Stomach (tissue), 8 donors: ENCODE measurements at regions not wholly inside any gene's neighbourhood (a gene's known extent, or its start where the extent isn't known, plus 50 kb on each side); places are given as distances from the start of the nearest gene placed in this dataset.

Experiments
- DNase-seq, 2 donors: peaks; one replicate each; pipeline versions ENCODE4 v3.0.0 to v3.0.0-alpha.2; 2013 to 2019
- H3K27ac ChIP-seq, 5 donors: fragments of 200-600 bp in 4 of 5; sonication (generic) in 4 of 5; one replicate each; pipeline ENCODE4 v1.5.1; 2013 to 2019; ENCODE audit warnings: mild to moderate bottlenecking in 1 of 5, moderate library complexity in 1 of 5
- H3K27me3 ChIP-seq, 3 donors: fragments of 200-600 bp; sonication (generic); one replicate each; pipeline ENCODE4 v1.5.1; 2017 to 2019; ENCODE audit warnings: mixed run types in 1 of 3
- H3K36me3 ChIP-seq, 4 donors: fragments of 200-600 bp; sonication (generic); 1 replicate in 3 of 4; 2 replicates in 1 of 4; pipeline ENCODE4 v1.5.1; 2016 to 2019
- H3K4me1 ChIP-seq, 4 donors: fragments of 200-600 bp; sonication (generic); one replicate each; pipeline ENCODE4 v1.5.1; 2016 to 2019
- H3K4me3 ChIP-seq, 4 donors: fragments of 200-600 bp; sonication (generic) in 3 of 4; one replicate each; pipeline ENCODE4 v1.5.1; 2016 to 2019; ENCODE audit warnings: mild to moderate bottlenecking in 1 of 4
- H3K9me3 ChIP-seq, 4 donors: fragments of 200-600 bp; sonication (generic); one replicate each; pipeline ENCODE4 v1.5.1; 2016 to 2019
- EP300 ChIP-seq: sonication (generic); formaldehyde crosslinking; IDR thresholded peaks from one replicate; pipeline ENCODE4 v1.6.1; 2017; ENCODE audit warnings: antibody characterized with exemption
- POLR2A ChIP-seq, 4 donors: fragments of 450-650 bp; IDR thresholded peaks; one replicate each; pipeline ENCODE4 v1.6.1; 2016; ENCODE audit warnings: antibody characterized with exemption in 4 of 4, control low read depth in 2 of 4, mild to moderate bottlenecking in 1 of 4, moderate library complexity in 1 of 4
- POLR2AphosphoS5 ChIP-seq, 3 donors: sonication (generic); formaldehyde crosslinking; IDR thresholded peaks; one replicate each; pipeline ENCODE4 v1.6.1; 2016; ENCODE audit warnings: antibody characterized with exemption in 3 of 3
- WGBS, 5 donors: extraction: QIAGEN DNeasy Blood & Tissue Kit in 3 of 5; methylation state at CpG; one replicate each; pipeline versions ENCODE4 v1.1.5 to v1.1.7; 2013 to 2018; 5-methylcytosine and 5-hydroxymethylcytosine counted together
- intact Hi-C: fragments of 100-400 bp; cut with DNase I; formaldehyde crosslinking; loops from one replicate; pipeline ENCODE4 v1.15.1; 2023; ENCODE audit warnings: low total_unique reads
- TF ChIP-seq, protein P1 (sequence below), 7 experiments: fragments of 450-650 bp in 4 of 7; fragments of 200-600 bp in 3 of 7; sonication (generic) in 3 of 7; IDR thresholded peaks; one replicate each; pipeline ENCODE4 v1.5.1; 2016 to 2019; ENCODE audit warnings: antibody characterized with exemption in 7 of 7, control low read depth in 2 of 7, mild to moderate bottlenecking in 1 of 7
- donor health status: healthy with polysubstance abuse.
- donor health status: Bipolar disorder and iron deficiency.
- donor health status: healthy.

GRCh38 chr5:68519143-68519542 is 303.6 kb downstream of the PIK3R1 start:
- no peaks in the 10 kb centered on the region for H3K36me3 ChIP-seq
- no peak overlapping the region for H3K4me3 ChIP-seq
- no peaks in the 10 kb centered on the region for H3K27me3 ChIP-seq
- TF ChIP-seq EP300 = no peak
- no peak for TF ChIP-seq POLR2AphosphoS5 (IDR thresholded peaks at IDR 0.05)
- no peak for TF ChIP-seq POLR2A (IDR thresholded peaks at IDR 0.05)
- TF ChIP-seq, protein P1, sequence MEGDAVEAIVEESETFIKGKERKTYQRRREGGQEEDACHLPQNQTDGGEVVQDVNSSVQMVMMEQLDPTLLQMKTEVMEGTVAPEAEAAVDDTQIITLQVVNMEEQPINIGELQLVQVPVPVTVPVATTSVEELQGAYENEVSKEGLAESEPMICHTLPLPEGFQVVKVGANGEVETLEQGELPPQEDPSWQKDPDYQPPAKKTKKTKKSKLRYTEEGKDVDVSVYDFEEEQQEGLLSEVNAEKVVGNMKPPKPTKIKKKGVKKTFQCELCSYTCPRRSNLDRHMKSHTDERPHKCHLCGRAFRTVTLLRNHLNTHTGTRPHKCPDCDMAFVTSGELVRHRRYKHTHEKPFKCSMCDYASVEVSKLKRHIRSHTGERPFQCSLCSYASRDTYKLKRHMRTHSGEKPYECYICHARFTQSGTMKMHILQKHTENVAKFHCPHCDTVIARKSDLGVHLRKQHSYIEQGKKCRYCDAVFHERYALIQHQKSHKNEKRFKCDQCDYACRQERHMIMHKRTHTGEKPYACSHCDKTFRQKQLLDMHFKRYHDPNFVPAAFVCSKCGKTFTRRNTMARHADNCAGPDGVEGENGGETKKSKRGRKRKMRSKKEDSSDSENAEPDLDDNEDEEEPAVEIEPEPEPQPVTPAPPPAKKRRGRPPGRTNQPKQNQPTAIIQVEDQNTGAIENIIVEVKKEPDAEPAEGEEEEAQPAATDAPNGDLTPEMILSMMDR (IDR thresholded peaks at IDR 0.05) = no peak
- H3K27ac ChIP-seq = no peak overlapping the region
- no peaks in the 10 kb centered on the region for H3K9me3 ChIP-seq
- 65 to 88% (median 71%) methylated on average over 3 of the region's 3 CpGs for WGBS, 5 donors
- no peaks in the 10 kb centered on the region for H3K4me1 ChIP-seq
- intact Hi-C loops = no loop called here
- no peak for DNase-seq

GRCh38 chr5:68521776-68522175 is 306.2 kb downstream of the PIK3R1 start:
- no peak overlapping the region for H3K27ac ChIP-seq
- DNase-seq = no peak
- H3K36me3 ChIP-seq = no peaks in the 10 kb centered on the region
- intact Hi-C loops = no loop called here
- H3K4me1 ChIP-seq = no peaks in the 10 kb centered on the region
- TF ChIP-seq POLR2A (IDR thresholded peaks at IDR 0.05) = no peak
- no peaks in the 10 kb centered on the region for H3K27me3 ChIP-seq
- no peak overlapping the region for H3K4me3 ChIP-seq
- WGBS, 5 donors = 58 to 81% (median 67%) methylated on average over 1 of the region's 1 CpG
- no peaks in the 10 kb centered on the region for H3K9me3 ChIP-seq

- TF ChIP-seq EP300 (no peak), POLR2A (IDR thresholded peaks at IDR 0.05) (no peak), POLR2AphosphoS5 (IDR thresholded peaks at IDR 0.05) (no peak)
- TF ChIP-seq, protein P1 (IDR thresholded peaks at IDR 0.05) = no peak
- Histone ChIP-seq H3K4me3 (no peak overlapping the region), H3K9me3 (peaks cover 0 to 3% (median 0%) of the 10 kb centered on the region in 4 donors), H3K27me3 (no peaks in the 10 kb centered on the region), H3K36me3 (no peaks in the 10 kb centered on the region), H3K4me1 (no peaks in the 10 kb centered on the region), H3K27ac (no peak overlapping the region)
- WGBS, 5 donors = 81 to 95% (median 92%) methylated on average over 4 of the region's 4 CpGs
- intact Hi-C loops = no loop called here
- DNase-seq = no peak
These were observed 307.3 kb downstream of the PIK3R1 start for GRCh38 chr5:68522863-68523262.

- intact Hi-C loops = no loop called here
- no peak overlapping the region for H3K27ac ChIP-seq
- WGBS, 5 donors = 70 to 74% (median 72%) methylated on average over 3 of the region's 3 CpGs
These were observed 313.3 kb downstream of the PIK3R1 start for GRCh38 chr5:68528821-68529273.

GRCh38 chr5:68529581-68529980 is 314.0 kb downstream of the PIK3R1 start:
- TF ChIP-seq EP300 (no peak), POLR2AphosphoS5 (IDR thresholded peaks at IDR 0.05) (no peak), POLR2A (IDR thresholded peaks at IDR 0.05) (no peak)
- TF ChIP-seq, protein P1 (IDR thresholded peaks at IDR 0.05) = no peak

More at GRCh38 chr5:68528821-68529273, 313.3 kb downstream of the PIK3R1 start:
- H3K36me3 ChIP-seq = no peaks in the 10 kb centered on the region
- TF ChIP-seq POLR2A (IDR thresholded peaks at IDR 0.05) (no peak), EP300 (no peak), POLR2AphosphoS5 (IDR thresholded peaks at IDR 0.05) (no peak)
- TF ChIP-seq, protein P1 (IDR thresholded peaks at IDR 0.05) = no peak
- no peak for DNase-seq
- peaks cover under 1 to 13% (median 9%) of the 10 kb centered on the region in 4 donors for H3K4me1 ChIP-seq
- H3K27me3 ChIP-seq = no peaks in the 10 kb centered on the region
- peaks cover 0 to 5% (median 0%) of the 10 kb centered on the region in 4 donors for H3K9me3 ChIP-seq
- H3K4me3 ChIP-seq = no peak overlapping the region

More at GRCh38 chr5:68529581-68529980, 314.0 kb downstream of the PIK3R1 start:
- Histone ChIP-seq H3K36me3 (no peaks in the 10 kb centered on the region), H3K4me3 (no peak overlapping the region), H3K9me3 (peaks cover 0 to 5% (median 0%) of the 10 kb centered on the region in 4 donors), H3K27ac (no peak overlapping the region), H3K27me3 (no peaks in the 10 kb centered on the region), H3K4me1 (peaks cover 8 to 20% (median 16%) of the 10 kb centered on the region in 4 donors)
- WGBS, 5 donors = 73 to 89% (median 84%) methylated on average over 3 of the region's 3 CpGs
- DNase-seq = no peak
- intact Hi-C loops = no loop called here
